ENCODE measurements at regions not wholly inside any gene's neighbourhood (a gene's known extent, or its start where the extent isn't known, plus 50 kb on each side); places are given as distances from the start of the nearest gene placed in this dataset.

DNA sequence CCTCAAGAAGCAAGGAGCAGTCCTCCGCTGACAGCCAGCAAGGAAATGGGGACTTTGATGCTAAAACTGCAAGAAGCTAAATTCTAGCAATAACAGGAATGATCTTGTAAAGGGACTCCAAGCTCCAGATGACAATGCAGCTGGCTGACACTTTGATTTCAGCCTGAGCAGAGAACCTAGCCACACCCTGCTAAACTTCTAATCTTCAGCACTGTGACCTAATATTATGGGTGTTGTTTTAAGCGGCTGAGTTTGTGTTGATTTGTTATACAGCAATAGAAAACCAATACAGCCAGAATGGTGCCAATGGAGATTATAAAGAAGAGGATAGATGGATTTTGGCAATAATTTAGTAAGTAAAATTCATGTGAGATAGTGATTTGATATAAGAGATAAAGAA lies 196.7 kb upstream of the SPHKAP start:
- TF ChIP-seq, protein P1, sequence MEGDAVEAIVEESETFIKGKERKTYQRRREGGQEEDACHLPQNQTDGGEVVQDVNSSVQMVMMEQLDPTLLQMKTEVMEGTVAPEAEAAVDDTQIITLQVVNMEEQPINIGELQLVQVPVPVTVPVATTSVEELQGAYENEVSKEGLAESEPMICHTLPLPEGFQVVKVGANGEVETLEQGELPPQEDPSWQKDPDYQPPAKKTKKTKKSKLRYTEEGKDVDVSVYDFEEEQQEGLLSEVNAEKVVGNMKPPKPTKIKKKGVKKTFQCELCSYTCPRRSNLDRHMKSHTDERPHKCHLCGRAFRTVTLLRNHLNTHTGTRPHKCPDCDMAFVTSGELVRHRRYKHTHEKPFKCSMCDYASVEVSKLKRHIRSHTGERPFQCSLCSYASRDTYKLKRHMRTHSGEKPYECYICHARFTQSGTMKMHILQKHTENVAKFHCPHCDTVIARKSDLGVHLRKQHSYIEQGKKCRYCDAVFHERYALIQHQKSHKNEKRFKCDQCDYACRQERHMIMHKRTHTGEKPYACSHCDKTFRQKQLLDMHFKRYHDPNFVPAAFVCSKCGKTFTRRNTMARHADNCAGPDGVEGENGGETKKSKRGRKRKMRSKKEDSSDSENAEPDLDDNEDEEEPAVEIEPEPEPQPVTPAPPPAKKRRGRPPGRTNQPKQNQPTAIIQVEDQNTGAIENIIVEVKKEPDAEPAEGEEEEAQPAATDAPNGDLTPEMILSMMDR (IDR thresholded peaks at IDR 0.05), result no peak
- no peak for TF ChIP-seq POLR2A (IDR thresholded peaks at IDR 0.05)

Measured in stomach (tissue), 4 donors.